VCaP (cell line): ENCODE measurements at regions not wholly inside any gene's neighbourhood (a gene's known extent, or its start where the extent isn't known, plus 50 kb on each side); places are given as distances from the start of the nearest gene placed in this dataset.

ENCODE experiments used
- H3K27ac ChIP-seq: fragments of 450-650 bp; 2 replicates; pipeline ENCODE4 v1.5.1; 2017
- CTCF ChIP-seq: fragments of 450-650 bp; conservative IDR thresholded peaks from 2 replicates; pipeline ENCODE4 v1.5.1; 2017; ENCODE audit warnings: mild to moderate bottlenecking, moderate library complexity

- no peak overlapping the region for H3K27ac ChIP-seq
- no peak for TF ChIP-seq CTCF
Observed at GRCh38 chr13:34350671-34351070, 532.7 kb downstream of the RFC3 start.

GRCh38 chr13:34351134-34351533, 533.2 kb downstream of the RFC3 start:
- no peak for TF ChIP-seq CTCF
- no peak overlapping the region for H3K27ac ChIP-seq

- H3K27ac ChIP-seq = no peak overlapping the region
- no peak for TF ChIP-seq CTCF
Observed at GRCh38 chr13:34352958-34353357, 535.0 kb downstream of the RFC3 start.

GRCh38 chr13:34356686-34357434, 538.9 kb downstream of the RFC3 start:
- no peak overlapping the region for H3K27ac ChIP-seq
- no peak for TF ChIP-seq CTCF

- no peak for TF ChIP-seq CTCF
- H3K27ac ChIP-seq = no peak overlapping the region
Observed at GRCh38 chr13:34357435-34358232, 539.7 kb downstream of the RFC3 start.

GRCh38 chr13:34358811-34359513, 541.0 kb downstream of the RFC3 start:
- H3K27ac ChIP-seq = no peak overlapping the region
- TF ChIP-seq CTCF = no peak

GRCh38 chr13:34360702-34361101, 542.8 kb downstream of the RFC3 start:
- no peak for TF ChIP-seq CTCF
- no peak overlapping the region for H3K27ac ChIP-seq
